ENCODE measurements at regions not wholly inside any gene's neighbourhood (a gene's known extent, or its start where the extent isn't known, plus 50 kb on each side); places are given as distances from the start of the nearest gene placed in this dataset.

DNA sequence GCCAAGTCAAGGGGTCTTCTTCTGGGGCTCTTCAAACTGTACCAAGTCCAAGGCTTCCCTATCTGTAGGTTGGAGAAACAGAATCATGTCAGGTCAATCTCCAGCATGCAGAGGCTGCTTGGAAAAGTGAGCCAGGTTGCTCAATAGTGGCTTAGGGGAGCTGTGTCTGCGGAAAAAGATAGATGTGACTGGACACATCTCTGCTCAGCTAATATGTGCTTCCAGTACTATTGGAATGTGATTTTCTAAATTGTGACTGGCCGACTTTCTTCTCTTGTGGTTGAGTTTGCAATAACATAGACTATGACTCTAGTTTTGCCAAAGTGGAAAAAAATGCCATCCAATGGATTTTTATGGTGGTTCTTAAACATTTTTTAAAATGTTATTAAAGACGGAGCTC, 136.7 kb downstream of the BOD1 start:
- Histone ChIP-seq H3K23ac (ENCODE audit: low read depth, low read length, poor library complexity) (no peak overlapping the region), H3K9ac (ENCODE audit: low read depth, low read length, poor library complexity) (no peak overlapping the region), H2BK120ac (ENCODE audit: low read depth, low read length) (no peak overlapping the region), H2AFZ (ENCODE audit: low read length) (no peak overlapping the region), H3K4me3 (ENCODE audit: low read length in 2 of 2) (no peak overlapping the region), H3K4me1 (ENCODE audit: control insufficient read depth in 2 of 2, insufficient read depth in 1 of 2, low read depth in 1 of 2, low read length in 2 of 2) (no peaks in the 10 kb centered on the region), H4K91ac (ENCODE audit: low read depth, low read length, poor library complexity) (no peak overlapping the region), H3K36me3 (replicated peaks in 1 of 2; ENCODE audit: control insufficient read depth in 2 of 2, insufficient read depth in 2 of 2, low read length in 2 of 2) (no peaks in the 10 kb centered on the region), H2AK5ac (ENCODE audit: low read depth, low read length) (no peak overlapping the region), H3K18ac (ENCODE audit: low read length) (no peak overlapping the region), H3K27me3 (ENCODE audit: control insufficient read depth in 3 of 3, insufficient read depth in 3 of 3, low read depth in 1 of 3, low read length in 3 of 3) (no peaks in the 10 kb centered on the region), H3K14ac (ENCODE audit: low read length) (no peak overlapping the region), H4K8ac (ENCODE audit: low read depth, low read length) (no peak overlapping the region), H2BK12ac (ENCODE audit: low read length) (no peak overlapping the region), H3K4me2 (ENCODE audit: insufficient read depth, low read length, poor library complexity, severe bottlenecking) (no peak overlapping the region), H3K9me3 (replicated peaks in 1 of 2; ENCODE audit: control insufficient read depth in 2 of 2, insufficient read depth in 1 of 2, low read depth in 1 of 2, low read length in 2 of 2) (no peaks in the 10 kb centered on the region), H3K4ac (ENCODE audit: low read length) (no peak overlapping the region), H3K79me1 (ENCODE audit: low read depth, low read length) (no peaks in the 10 kb centered on the region), H3K27ac (replicated peaks; ENCODE audit: low read length) (no peak overlapping the region), H2BK5ac (ENCODE audit: low read length) (no peak overlapping the region), H2BK15ac (ENCODE audit: low read length) (no peak overlapping the region)
- WGBS, 2 donors (ENCODE audit: extremely low coverage in 2 of 2, insufficient read length in 2 of 2, insufficient replicate concordance in 1 of 2): no CpG with 5 or more reads among the region's 3 CpGs
- no peak for DNase-seq (ENCODE audit: low spot score)

DNA sequence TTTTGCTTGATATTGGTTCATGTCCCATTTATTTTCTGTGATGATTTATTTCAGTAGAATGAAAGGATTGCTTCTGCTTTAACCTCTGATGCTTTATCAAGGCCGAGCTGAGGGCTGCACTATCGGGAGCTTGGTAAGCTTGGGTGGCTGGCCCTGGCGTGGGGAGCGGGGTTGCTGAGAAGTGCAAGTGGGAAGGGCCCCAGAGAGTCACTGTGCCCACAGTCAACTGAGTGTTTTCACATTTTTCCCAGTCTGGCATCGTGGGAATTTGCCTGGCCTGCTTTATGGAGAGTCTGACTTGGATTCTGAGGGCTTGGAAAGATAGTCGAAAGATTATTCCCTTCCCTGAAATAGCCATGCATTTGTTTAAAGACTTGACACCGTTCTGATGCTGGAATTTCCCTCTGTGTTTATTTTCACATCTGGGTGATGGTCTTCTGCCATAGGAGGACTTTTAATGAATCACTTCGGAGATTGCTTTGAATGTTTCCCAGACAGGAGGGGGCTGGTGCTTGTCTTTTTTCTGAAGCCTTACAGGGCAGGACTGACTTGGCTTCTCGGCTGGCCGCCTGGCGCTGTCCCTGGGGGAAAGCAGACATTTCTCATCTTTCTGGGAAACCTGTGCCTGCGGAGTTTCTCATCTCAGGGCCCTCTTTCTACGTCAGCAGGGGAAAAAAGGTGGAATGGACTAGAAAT, 139.0 kb downstream of the BOD1 start:
- no CpG with 5 or more reads among the region's 13 CpGs for WGBS, 2 donors (ENCODE audit: extremely low coverage in 2 of 2, insufficient read length in 2 of 2, insufficient replicate concordance in 1 of 2)
- H3K27ac ChIP-seq (replicated peaks; ENCODE audit: low read length): no peak overlapping the region

DNA sequence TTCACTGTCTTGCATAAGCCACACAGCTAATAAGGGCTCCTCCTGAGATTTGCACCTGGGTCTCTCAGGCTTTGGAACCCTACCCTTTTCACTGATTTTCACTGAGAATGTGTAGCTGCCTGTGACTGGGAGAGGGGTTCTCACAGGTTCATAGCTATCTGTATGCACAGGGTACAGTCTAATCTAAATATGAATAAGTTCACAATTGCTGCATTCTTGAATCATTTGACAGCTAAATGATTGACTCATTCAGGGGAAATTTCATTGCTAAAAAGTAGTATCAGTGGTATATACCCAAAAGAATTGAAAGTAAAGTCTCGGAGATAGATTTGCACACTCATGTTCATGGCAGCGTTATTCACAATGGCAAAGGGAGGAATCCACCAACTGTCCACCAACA, 140.7 kb downstream of the BOD1 start:
- Histone ChIP-seq H3K9ac (ENCODE audit: low read depth, low read length, poor library complexity) (no peak overlapping the region), H3K27ac (replicated peaks; ENCODE audit: low read length) (no peak overlapping the region), H3K4me1 (ENCODE audit: control insufficient read depth in 2 of 2, insufficient read depth in 1 of 2, low read depth in 1 of 2, low read length in 2 of 2) (peaks cover 0 to 5% of the 10 kb centered on the region in 2 donors), H2BK15ac (ENCODE audit: low read length) (no peak overlapping the region), H3K9me3 (replicated peaks in 1 of 2; ENCODE audit: control insufficient read depth in 2 of 2, insufficient read depth in 1 of 2, low read depth in 1 of 2, low read length in 2 of 2) (no peaks in the 10 kb centered on the region), H3K4ac (ENCODE audit: low read length) (no peak overlapping the region), H4K8ac (ENCODE audit: low read depth, low read length) (no peak overlapping the region), H2AK5ac (ENCODE audit: low read depth, low read length) (no peak overlapping the region), H3K18ac (ENCODE audit: low read length) (no peak overlapping the region), H3K4me2 (ENCODE audit: insufficient read depth, low read length, poor library complexity, severe bottlenecking) (no peak overlapping the region), H3K36me3 (replicated peaks in 1 of 2; ENCODE audit: control insufficient read depth in 2 of 2, insufficient read depth in 2 of 2, low read length in 2 of 2) (no peaks in the 10 kb centered on the region), H3K4me3 (ENCODE audit: low read length in 2 of 2) (no peak overlapping the region), H3K79me1 (ENCODE audit: low read depth, low read length) (no peaks in the 10 kb centered on the region), H2BK5ac (ENCODE audit: low read length) (no peak overlapping the region), H2BK12ac (ENCODE audit: low read length) (no peak overlapping the region), H3K14ac (ENCODE audit: low read length) (no peak overlapping the region), H2BK120ac (ENCODE audit: low read depth, low read length) (no peak overlapping the region), H3K23ac (ENCODE audit: low read depth, low read length, poor library complexity) (no peak overlapping the region), H4K91ac (ENCODE audit: low read depth, low read length, poor library complexity) (no peak overlapping the region), H2AFZ (ENCODE audit: low read length) (no peak overlapping the region), H3K27me3 (ENCODE audit: control insufficient read depth in 3 of 3, insufficient read depth in 3 of 3, low read depth in 1 of 3, low read length in 3 of 3) (peaks cover 0 to 3% (median 0%) of the 10 kb centered on the region in 3 experiments)
- DNase-seq (ENCODE audit: low spot score): no peak
- no CpG with 5 or more reads among the region's 2 CpGs for WGBS, 2 donors (ENCODE audit: extremely low coverage in 2 of 2, insufficient read length in 2 of 2, insufficient replicate concordance in 1 of 2)

More for the DNA sequence above, 139.0 kb downstream of the BOD1 start:
- no peak overlapping the region for H2AFZ ChIP-seq (ENCODE audit: low read length)
- H3K9me3 ChIP-seq (replicated peaks in 1 of 2; ENCODE audit: control insufficient read depth in 2 of 2, insufficient read depth in 1 of 2, low read depth in 1 of 2, low read length in 2 of 2): no peaks in the 10 kb centered on the region
- no peak overlapping the region for H2AK5ac ChIP-seq (ENCODE audit: low read depth, low read length)
- H3K4ac ChIP-seq (ENCODE audit: low read length): no peak overlapping the region
- H3K36me3 ChIP-seq (replicated peaks in 1 of 2; ENCODE audit: control insufficient read depth in 2 of 2, insufficient read depth in 2 of 2, low read length in 2 of 2): no peaks in the 10 kb centered on the region
- H3K4me1 ChIP-seq (ENCODE audit: control insufficient read depth in 2 of 2, insufficient read depth in 1 of 2, low read depth in 1 of 2, low read length in 2 of 2): peaks cover 0 to under 1% of the 10 kb centered on the region in 2 donors
- DNase-seq (ENCODE audit: low spot score): no peak
- no peak overlapping the region for H2BK15ac ChIP-seq (ENCODE audit: low read length)
- no peaks in the 10 kb centered on the region for H3K79me1 ChIP-seq (ENCODE audit: low read depth, low read length)
- peaks cover 0 to 3% (median 0%) of the 10 kb centered on the region in 3 experiments for H3K27me3 ChIP-seq (ENCODE audit: control insufficient read depth in 3 of 3, insufficient read depth in 3 of 3, low read depth in 1 of 3, low read length in 3 of 3)
- H3K23ac ChIP-seq (ENCODE audit: low read depth, low read length, poor library complexity): no peak overlapping the region
- H3K9ac ChIP-seq (ENCODE audit: low read depth, low read length, poor library complexity): no peak overlapping the region
- H4K8ac ChIP-seq (ENCODE audit: low read depth, low read length): no peak overlapping the region
- H4K91ac ChIP-seq (ENCODE audit: low read depth, low read length, poor library complexity): no peak overlapping the region
- H3K4me2 ChIP-seq (ENCODE audit: insufficient read depth, low read length, poor library complexity, severe bottlenecking): no peak overlapping the region
- H3K18ac ChIP-seq (ENCODE audit: low read length): no peak overlapping the region
- no peak overlapping the region for H3K4me3 ChIP-seq (ENCODE audit: low read length in 2 of 2)
- no peak overlapping the region for H2BK5ac ChIP-seq (ENCODE audit: low read length)
- no peak overlapping the region for H3K14ac ChIP-seq (ENCODE audit: low read length)
- no peak overlapping the region for H2BK12ac ChIP-seq (ENCODE audit: low read length)
- H2BK120ac ChIP-seq (ENCODE audit: low read depth, low read length): no peak overlapping the region

DNA sequence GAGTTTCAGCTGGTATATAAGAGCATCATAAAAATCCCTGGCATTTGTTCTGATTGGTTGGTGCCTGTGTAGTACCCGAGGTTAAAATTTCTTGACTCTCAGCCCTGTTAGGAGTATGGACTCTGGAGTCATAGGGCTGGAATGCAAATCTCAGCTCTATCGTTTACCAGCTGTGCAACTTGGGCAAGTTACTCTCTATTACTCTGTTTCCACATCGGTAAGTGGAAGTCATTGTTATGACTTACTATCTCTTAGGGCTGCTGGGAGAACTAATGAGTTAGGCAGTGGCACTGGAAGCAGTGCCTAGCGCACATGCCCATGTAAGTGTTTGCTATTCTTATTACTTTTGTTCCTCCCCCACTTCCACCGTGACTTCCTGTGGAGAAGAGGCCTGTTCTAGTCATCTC, 141.6 kb downstream of the BOD1 start:
- Histone ChIP-seq H3K27me3 (ENCODE audit: control insufficient read depth in 3 of 3, insufficient read depth in 3 of 3, low read depth in 1 of 3, low read length in 3 of 3) (peaks cover 0 to 3% (median 0%) of the 10 kb centered on the region in 3 experiments), H3K4me2 (ENCODE audit: insufficient read depth, low read length, poor library complexity, severe bottlenecking) (no peak overlapping the region)
- no CpG with 5 or more reads among the region's 5 CpGs for WGBS, 2 donors (ENCODE audit: extremely low coverage in 2 of 2, insufficient read length in 2 of 2, insufficient replicate concordance in 1 of 2)

More for the DNA sequence above, 141.6 kb downstream of the BOD1 start:
- Histone ChIP-seq H3K18ac (ENCODE audit: low read length) (no peak overlapping the region), H2BK5ac (ENCODE audit: low read length) (no peak overlapping the region), H3K23ac (ENCODE audit: low read depth, low read length, poor library complexity) (no peak overlapping the region), H3K79me1 (ENCODE audit: low read depth, low read length) (no peaks in the 10 kb centered on the region), H3K9me3 (replicated peaks in 1 of 2; ENCODE audit: control insufficient read depth in 2 of 2, insufficient read depth in 1 of 2, low read depth in 1 of 2, low read length in 2 of 2) (no peaks in the 10 kb centered on the region), H4K8ac (ENCODE audit: low read depth, low read length) (no peak overlapping the region), H2BK15ac (ENCODE audit: low read length) (no peak overlapping the region), H3K14ac (ENCODE audit: low read length) (no peak overlapping the region), H2BK12ac (ENCODE audit: low read length) (no peak overlapping the region), H3K4ac (ENCODE audit: low read length) (no peak overlapping the region), H2AFZ (ENCODE audit: low read length) (no peak overlapping the region), H4K91ac (ENCODE audit: low read depth, low read length, poor library complexity) (no peak overlapping the region), H2BK120ac (ENCODE audit: low read depth, low read length) (no peak overlapping the region), H3K36me3 (replicated peaks in 1 of 2; ENCODE audit: control insufficient read depth in 2 of 2, insufficient read depth in 2 of 2, low read length in 2 of 2) (no peaks in the 10 kb centered on the region), H2AK5ac (ENCODE audit: low read depth, low read length) (no peak overlapping the region), H3K4me3 (ENCODE audit: low read length in 2 of 2) (no peak overlapping the region), H3K9ac (ENCODE audit: low read depth, low read length, poor library complexity) (no peak overlapping the region), H3K27ac (replicated peaks; ENCODE audit: low read length) (no peak overlapping the region), H3K4me1 (ENCODE audit: control insufficient read depth in 2 of 2, insufficient read depth in 1 of 2, low read depth in 1 of 2, low read length in 2 of 2) (peaks cover 0 to 5% of the 10 kb centered on the region in 2 donors)
- no peak for DNase-seq (ENCODE audit: low spot score)

Data from neuronal stem cell (in vitro differentiated cells).